RCC 7860 (cell line): ENCODE measurements at regions not wholly inside any gene's neighbourhood (a gene's known extent, or its start where the extent isn't known, plus 50 kb on each side); places are given as distances from the start of the nearest gene placed in this dataset.
"Not testable (repeated sequence)": the region's sequence is repeated elsewhere in the genome, so short reads cannot be mapped to it uniquely, and the experiment has no call there.

ENCODE experiments used
- DNase-seq: peaks from one replicate; pipeline ENCODE4 v3.0.0-alpha.2; 2015; ENCODE audit warnings: low spot score
- FAIRE-seq: peaks from 2 replicates; lab custom pipeline; 2012; peaks lifted over from hg19 to GRCh38; lab: Jason Lieb, UNC

DNA sequence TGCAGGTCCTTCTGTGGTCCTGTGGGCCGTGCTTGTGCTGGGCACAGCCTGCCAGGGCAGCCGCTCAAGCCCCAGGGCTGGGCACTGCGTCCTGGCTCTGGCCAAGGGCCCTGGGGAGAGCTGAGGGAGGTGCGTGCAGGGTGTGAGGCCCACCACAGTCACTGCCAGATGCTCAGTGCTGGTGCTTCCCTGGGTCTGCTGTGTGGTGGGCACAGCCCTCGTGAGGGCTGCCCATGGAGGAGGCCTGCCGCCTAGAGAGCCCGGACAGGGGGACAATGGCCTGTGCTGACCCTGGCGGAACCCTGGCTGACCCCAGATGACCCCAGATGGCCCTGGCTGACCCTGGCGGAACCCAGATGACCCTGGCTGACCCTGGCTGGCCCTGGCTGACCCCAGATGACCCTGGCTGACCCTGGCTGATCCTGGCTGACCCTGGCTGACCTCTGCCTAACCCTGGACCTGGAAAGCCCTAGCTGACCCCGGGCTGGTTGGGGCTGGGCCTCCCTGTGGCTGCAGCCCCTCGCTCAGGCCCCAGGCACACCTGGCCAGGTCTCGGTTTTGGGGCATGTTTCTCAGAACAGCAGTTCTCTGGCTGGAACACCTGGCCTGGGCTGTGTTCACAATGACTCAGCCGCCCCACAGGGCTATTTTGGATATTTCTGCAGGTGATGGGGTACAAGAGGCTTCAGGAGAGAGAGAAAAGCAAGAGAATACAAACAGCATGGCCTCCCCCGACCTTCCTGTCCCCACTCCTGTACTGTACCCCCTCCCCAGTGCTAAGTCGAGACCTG is 55.4 kb downstream of the TMEM121 start:
- FAIRE-seq (no peak), DNase-seq (no peak)

DNA sequence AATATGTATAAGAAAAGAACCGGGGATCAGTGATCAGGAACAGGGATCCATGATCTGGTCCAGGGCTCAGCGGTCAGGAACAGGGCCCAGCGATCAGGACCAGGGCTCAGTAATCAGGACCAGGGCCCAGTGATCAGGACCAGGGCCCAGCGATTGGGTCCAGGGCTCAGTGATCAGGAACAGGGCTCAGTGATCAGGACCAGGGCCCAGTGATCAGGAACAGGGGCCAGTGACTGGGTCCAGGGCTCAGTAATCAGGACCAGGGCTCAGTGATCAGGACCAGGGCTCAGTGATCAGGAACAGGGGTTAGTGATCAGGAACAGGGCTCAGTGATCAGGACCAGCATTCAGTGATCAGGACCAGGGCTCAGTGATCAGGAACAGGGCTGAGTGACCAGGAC is 56.3 kb downstream of the TMEM121 start:
- DNase-seq, result no peak
- no peak for FAIRE-seq

DNA sequence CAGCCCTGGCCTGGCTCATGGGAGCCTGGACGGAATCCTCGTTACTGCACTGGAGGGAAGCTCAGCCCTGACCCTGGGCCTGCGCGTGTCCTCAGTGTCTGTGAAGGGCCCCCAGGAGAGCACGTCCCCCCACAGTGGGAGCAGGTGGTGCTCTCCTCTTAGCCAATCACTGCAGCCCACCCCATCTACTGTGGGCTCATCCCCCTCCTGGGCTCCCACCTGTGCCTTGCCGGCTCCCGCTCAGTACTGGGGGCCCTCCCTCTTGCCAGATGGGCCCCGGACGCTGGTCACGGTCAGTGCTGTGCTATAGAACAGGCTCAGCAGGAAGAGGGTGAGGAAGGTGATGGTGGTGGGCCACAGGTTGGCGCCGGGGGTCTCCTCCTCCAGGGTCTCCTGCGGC is 57.5 kb downstream of the TMEM121 start:
- FAIRE-seq, DNase-seq: not testable (repeated sequence)

DNA sequence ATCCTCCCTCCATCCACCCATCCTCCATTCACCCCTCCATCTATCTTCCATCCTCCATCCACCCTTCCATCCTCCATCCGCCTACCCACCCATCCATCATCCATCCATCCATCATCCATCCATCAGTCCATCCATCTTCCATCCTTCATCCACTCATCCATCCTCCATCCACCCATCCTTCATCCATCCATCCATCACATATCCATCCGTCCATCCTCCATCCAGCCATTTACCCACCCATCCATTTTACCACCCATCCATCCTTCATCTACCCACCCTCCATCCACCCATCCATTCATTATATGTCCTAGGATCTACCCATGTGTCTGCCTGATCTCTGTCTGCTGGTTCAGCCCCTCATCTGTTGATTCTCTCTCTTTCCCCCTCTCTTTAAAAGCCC is 58.9 kb downstream of the TMEM121 start:
- FAIRE-seq, DNase-seq: not testable (repeated sequence)

DNA sequence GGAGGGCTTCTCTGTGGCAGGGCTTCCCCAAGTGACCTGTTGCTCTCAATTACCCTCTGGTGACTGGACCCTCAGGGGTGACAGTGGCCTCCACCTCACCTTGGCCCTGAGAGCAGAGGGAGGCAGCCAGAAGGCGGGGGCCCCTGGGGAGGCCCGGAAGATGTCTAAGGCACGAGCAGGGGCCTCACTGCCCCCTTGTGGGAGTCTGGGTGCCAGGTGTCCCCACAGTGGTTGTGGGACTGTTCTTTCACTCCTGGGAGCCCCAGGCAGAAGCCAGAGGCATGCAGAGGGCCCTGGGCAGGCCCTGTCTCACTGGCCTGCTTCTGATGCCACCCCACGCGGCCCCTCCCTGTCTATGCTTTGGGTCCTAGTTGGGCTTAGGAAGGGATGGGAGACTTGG is 59.3 kb downstream of the TMEM121 start:
- not testable (repeated sequence) for DNase-seq, FAIRE-seq

DNA sequence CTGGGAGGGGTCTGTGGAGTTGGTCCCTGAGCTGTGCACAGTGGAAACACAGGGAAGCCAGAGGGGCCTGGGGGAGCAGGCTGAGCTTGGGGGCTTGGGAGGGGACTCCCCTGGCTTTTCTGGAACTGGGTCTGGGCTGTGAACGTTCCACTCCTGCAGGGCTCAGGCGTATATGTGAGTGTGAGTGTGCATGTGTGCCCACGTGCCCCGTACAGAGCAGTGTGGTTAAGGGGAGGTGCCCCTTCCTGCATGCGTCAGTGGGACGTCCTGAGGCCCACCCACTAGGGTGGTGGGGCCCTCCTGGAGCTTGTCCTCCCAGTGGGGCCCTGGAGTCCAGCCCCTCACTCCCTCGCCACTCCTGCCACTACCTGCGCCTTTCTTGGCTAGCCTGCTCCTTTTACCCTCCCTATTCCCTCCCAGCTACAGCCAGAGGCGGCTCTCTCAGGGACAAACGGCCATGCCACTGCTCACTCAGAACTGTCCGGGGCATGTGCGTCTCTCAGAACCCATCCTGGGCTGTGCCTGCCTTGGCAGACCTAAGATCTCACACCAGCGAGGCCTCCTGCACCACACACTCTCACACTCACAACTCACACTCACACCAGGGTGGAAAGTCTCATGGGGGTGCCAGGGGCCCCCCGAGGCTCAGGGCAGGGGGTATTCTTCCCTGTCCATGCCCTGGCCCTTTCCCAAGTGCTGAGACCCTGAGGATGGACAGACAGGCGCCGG is 59.9 kb downstream of the TMEM121 start:
- not testable (repeated sequence) for DNase-seq, FAIRE-seq

DNA sequence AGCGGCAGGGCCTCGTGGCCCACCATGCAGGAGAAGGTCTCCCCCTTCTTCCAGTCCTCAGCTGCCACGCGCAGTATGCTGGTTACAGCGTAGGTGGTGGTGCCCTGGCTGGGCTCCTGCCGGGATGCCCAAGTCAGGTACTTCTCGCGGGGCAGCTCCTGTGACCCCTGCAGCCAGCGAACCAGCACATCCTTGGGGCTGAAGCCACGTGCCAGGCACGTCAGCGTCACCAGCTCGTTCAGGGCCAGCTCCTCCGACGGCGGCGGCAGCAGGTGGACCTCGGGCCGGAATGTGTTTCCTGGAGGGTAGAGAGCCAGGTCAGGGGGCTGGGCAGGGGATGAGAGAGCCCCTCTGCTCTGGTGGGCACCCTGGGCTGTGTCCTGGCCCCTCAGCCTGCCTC is 60.7 kb downstream of the TMEM121 start:
- FAIRE-seq, DNase-seq: not testable (repeated sequence)

DNA sequence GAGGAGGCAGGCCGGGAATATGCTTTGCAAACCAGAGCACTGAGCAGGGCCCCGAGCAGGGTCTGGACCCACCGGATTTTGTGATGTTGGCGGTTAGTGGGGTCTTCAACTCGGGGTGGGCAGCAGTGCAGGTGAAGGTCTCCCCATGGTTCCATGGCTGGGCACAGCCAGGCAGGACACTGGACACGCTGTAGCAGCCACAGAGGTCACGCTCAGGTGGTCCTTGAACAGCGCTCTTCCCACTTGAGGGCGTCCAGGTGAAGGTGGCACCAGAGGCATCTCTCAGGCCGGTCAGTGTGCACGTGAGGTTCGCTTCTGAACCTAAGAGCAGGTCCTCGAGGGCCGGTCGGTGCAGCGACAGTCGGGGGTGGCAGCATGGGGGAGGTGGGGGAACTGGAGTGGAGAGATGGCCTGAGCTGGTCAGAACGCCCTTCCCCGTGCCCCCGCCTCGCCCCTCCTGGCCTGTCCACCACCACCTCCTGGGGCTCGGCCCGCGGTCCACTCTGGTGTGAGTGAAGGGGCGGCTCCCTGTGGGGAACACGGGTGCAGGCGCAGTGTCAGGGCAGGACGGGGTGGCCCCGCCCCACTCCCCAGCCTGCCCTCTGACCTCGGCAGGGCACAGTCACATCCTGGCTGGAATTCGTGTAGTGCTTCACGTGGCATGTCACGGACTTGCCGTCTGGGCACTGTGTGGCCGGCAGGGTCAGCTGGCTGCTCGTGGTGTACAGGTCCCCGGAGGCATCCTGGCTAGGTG is 61.3 kb downstream of the TMEM121 start:
- not testable (repeated sequence) for DNase-seq, FAIRE-seq

DNA sequence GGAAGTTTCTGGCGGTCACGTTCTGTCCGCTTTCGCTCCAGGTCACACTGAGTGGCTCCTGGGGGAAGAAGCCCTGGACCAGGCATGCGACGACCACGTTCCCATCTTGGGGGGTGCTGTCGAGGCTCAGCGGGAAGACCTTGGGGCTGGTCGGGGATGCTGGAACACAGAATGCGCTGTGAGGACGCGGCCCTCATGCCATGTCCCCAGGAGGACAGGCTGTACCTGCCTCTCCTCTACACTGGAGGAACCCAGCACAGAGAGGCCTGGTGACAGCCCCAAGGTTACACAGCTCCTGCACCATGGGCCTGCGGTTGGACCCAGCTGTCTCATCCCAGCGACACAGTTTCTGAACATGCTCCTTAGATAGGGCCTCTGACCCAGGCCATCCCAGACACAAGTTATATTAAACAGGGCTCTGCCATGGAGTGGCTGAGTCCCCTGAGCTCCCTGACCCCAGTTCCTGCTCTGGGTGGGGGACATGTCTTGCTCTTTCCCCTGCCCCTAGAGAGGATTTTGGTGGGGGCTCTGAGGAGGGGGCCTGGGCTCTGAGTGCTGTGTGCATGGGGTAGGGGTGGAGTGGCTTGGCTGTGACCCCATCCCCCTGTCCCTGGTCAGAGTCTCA is 62.0 kb downstream of the TMEM121 start:
- DNase-seq (no peak), FAIRE-seq (no peak)

DNA sequence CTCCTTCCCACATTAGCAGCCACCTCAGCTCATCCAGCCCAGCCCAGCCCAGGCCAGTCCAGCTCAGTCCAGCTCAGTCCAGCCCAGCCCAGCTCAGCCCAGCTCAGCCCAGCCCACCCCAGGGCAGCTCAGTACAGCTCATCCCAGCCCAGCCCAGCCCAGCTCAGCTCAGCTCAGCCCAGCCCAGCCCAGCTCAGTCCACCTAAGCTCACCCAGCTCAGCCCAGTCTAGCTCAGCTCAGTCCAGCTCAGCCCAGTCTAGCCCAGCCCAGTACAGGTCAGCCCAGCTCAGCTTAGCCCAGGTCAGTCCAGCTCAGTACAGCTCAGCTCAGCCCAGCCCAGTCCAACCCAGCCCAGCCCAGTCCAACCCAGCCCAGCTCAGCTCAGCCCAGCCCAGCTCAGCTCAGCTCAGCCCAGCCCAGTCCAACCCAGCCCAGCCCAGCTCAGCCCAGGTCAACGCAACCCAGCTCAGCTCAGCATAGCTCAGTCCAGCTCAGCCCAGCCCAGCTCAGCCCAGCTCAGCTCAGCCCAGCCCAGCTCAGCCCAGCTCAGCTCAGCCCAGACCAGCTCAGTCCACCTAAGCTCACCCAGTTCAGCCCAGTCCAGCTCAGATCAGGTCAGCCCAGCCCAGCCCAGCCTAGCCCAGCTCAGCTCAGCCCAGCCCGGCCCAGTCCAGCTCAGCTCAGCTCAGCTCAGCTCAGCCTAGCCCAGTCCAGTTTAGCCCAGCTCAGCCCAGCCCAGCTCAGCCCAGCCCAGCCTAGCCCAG is 63.0 kb downstream of the TMEM121 start:
- DNase-seq, result no peak
- no peak for FAIRE-seq

DNA sequence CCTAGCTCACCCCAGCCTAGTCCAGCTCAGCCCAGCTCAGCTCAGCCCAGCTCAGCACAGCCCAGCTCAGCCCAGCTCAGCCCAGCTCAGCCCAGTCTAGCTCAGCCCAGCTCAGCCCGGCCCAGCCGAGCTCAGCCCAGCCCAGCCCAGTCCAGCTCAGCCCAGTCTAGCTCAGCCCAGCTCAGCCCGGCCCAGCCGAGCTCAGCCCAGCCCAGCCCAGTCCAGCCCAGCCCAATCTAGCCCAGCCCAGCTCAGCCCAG is 63.5 kb downstream of the TMEM121 start:
- DNase-seq, FAIRE-seq: not testable (repeated sequence)

DNA sequence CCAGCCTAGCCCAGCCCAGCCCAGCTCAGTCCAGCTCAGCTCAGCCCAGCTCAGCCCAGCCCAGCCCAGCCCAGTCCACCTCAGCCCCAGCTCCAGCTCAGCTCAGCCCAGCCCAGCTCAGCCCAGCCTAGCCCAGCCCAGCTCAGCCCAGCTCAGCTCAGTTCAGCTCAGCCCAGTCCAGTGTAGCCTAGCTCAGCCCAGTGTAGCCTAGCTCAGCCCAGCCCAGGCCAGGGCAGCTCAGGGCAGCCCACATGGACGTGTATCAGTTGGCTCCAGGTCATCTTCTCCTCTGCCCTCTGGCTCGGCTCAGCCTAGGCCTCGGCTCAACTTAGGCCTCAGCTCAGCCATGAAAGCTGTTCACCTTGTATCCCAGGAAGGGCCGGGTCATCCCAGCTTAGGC is 64.7 kb downstream of the TMEM121 start:
- FAIRE-seq (no peak), DNase-seq (no peak)

DNA sequence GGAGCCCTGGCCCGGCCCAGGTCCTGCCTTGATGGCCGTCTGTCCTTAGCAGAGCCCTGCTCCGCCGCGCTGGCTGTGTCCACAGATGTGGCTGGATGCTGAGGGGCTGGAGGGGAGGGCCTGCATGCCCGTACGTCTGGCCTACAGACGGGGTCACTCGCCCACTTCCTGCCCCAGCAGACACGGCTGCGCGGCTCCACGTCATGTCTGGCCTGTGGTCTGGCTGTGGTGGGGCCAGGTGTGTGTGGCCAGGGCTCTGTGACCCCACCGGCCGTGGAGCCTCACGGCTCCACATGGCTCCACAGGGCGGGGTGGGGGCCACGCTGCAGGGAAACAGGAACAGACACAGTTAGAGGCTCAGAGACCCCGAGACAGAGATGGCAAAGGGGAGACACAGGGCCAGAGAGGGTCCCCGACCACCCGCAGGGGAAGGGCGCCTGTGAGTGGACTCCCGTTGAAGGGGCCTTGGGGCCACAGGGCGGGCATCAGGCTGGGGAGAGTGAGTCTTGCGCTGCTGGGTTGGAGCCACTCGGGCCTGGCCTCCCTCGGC is 65.5 kb downstream of the TMEM121 start:
- FAIRE-seq, DNase-seq: not testable (repeated sequence)

DNA sequence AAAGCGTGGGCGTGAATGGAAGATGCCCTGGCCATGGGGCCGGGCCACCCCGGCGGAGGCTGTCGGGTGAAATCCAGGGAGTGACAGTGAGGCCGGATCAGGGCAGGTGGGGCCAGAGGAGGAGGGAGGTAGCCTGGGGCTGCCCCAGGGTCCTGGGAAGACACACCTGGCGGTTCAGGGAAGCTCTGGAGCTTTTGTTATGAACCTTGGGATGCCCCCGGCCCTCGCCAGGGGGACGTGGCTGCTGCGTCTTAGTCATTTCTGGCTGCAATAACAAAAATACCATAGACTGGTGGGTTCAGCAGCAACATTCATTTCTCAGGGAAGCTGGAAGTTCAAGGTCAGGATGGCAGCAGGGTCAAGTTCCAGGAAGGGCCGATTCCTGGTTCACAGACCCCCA is 66.3 kb downstream of the TMEM121 start:
- FAIRE-seq, DNase-seq: not testable (repeated sequence)

DNA sequence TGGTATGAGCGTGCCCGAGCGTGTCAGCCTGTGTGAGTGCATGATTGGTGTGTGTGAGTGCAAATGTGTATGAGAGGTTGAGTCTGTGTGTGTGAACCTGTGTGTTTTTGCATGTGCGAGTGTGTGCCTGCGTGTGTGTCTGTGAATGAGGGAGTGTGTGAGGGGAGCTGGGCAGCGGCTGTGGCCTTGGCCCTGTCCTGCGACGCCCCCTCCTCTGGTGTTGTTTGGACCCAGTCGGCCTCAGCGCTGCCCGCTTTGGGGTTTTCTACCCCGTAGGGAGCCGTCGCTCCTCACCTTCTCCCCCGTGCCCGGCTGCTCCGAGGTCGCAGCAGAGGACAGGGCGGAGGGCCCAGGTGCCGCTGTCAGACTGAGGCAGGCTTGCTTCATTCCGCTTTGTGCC is 69.0 kb downstream of the TMEM121 start:
- not testable (repeated sequence) for DNase-seq, FAIRE-seq

DNA sequence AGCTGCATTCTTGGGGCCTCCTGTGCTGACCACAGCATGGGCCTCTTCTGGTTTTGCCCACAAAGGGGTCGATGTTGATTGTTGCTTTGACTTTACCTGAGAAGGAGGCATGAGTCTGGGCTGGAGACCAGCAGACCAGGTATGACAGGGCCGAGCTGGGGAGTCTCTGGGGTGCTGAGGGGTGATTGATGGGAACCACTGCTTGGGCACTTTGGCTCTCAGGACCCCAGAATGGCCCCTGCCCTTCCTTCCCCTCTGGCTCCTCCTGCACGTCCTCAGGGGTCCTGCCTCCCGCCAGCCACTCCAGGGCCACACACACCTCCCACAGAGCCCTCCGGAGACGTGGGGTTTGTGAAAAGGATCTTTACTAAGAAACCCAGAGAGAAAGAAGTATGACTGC is 70.0 kb downstream of the TMEM121 start:
- DNase-seq, FAIRE-seq: not testable (repeated sequence)

DNA sequence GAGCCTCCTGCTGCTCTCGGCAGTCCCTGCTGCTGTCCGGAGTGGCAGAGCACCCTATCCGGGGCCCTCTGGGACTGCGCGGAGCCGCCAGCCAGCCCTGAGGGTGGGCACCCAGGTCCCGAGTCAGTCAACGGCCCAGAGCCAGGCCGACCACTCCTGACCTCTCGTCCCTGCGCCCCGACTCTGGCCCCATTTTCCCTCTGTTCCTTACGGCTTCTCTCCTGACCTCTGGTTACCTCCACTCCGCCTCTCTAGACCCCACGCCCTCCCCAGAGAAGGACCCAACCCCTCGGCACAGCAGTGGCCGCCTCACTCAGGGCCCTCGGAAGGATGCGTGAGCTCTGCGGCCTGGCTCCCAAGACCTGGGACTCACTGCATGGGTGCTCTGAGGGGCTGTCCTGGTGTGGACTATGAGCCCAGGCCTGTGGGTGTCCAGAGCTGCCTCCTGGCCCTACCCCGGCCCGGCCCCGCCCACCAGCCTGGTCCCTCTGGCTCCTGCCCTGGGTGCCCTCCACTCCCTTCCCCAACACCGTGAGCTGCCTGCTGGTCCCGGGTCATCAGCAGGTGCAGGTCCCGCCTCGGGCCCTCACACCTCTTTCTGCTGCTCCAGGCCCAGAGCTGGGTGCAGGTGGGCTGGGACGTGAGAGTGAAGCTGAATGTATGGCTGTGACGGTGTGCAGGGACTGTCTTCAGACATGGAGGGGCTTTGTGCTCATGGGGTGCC is 71.8 kb downstream of the TMEM121 start:
- not testable (repeated sequence) for FAIRE-seq, DNase-seq

DNA sequence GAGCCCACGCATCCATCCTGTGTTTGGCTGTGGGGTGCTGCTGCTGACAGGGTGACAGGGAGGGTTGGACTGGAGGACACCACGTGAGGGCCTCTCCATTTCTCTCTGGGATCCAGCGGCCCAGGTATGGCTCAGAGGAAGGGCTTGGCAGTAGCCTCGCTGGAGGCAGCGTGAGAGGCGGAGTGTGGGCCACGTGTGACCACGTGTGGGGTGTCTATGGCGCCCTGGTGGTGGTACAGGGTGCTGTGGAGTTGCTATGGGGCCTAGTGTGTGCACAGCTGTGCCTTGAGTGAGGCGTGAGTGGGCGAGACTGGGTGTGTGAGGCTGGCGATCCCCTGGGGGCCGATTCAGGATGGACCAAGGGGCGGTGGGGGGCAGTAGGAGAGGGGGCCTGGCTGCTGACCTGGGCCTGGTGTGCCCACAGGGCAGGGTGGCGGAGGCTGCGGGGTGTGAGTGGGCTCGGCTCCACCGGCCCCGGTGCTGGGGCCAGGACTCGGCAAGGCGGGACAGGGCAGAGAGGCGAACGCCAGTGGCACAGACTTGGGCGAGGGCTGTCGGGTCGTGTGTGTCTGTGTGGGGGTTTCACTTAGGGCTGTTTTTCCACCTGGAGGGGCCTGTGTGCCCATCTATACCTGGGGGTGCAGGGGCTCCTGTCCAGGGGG is 72.7 kb downstream of the TMEM121 start:
- not testable (repeated sequence) for FAIRE-seq, DNase-seq
